ENCODE measurements at regions not wholly inside any gene's neighbourhood (a gene's known extent, or its start where the extent isn't known, plus 50 kb on each side); places are given as distances from the start of the nearest gene placed in this dataset.

DNA sequence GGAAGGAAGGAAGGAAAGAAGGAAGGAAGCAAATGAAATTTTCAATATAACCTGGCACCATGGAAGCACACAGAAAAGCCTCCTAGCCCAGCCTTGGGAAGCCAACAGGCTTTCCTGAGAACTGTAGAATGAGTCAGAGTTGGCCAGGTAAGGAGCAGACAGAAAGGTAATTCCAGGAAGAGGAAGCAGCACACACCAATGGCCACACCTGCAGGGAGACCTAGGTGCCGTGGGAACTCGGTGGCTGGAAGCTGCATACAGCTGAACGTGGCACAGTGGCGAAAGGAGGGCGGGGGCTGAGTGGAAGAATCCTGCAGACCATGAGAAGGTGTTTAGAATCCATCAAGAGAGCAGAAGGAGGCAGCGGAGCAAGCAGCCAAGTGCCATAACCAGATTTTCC is 224.8 kb upstream of the RREB1 start:
- TF ChIP-seq, protein P1, sequence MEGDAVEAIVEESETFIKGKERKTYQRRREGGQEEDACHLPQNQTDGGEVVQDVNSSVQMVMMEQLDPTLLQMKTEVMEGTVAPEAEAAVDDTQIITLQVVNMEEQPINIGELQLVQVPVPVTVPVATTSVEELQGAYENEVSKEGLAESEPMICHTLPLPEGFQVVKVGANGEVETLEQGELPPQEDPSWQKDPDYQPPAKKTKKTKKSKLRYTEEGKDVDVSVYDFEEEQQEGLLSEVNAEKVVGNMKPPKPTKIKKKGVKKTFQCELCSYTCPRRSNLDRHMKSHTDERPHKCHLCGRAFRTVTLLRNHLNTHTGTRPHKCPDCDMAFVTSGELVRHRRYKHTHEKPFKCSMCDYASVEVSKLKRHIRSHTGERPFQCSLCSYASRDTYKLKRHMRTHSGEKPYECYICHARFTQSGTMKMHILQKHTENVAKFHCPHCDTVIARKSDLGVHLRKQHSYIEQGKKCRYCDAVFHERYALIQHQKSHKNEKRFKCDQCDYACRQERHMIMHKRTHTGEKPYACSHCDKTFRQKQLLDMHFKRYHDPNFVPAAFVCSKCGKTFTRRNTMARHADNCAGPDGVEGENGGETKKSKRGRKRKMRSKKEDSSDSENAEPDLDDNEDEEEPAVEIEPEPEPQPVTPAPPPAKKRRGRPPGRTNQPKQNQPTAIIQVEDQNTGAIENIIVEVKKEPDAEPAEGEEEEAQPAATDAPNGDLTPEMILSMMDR (conservative IDR thresholded peaks at IDR 0.05; ENCODE audit: low read depth, low read length), result no peak
- no peak for TF ChIP-seq EZH2 (IDR thresholded peaks at IDR 0.05; ENCODE audit: borderline replicate concordance, low read depth, low read length, poor library complexity, severe bottlenecking)
